Right renal cortex interstitium (tissue), 3 donors: ENCODE measurements at regions not wholly inside any gene's neighbourhood (a gene's known extent, or its start where the extent isn't known, plus 50 kb on each side); places are given as distances from the start of the nearest gene placed in this dataset.

Experiments used
- DNase-seq, 3 donors: peaks; one replicate each; pipeline ENCODE4 v3.0.0-alpha.2; 2013; ENCODE audit warnings: low read depth in 3 of 3, low spot score in 2 of 3

- DNase-seq = no peak
These were observed 53.8 kb upstream of the SGPP1 start for GRCh38 chr14:63781686-63782085.

GRCh38 chr14:63782683-63783389 lies 55.0 kb upstream of the SGPP1 start:
- DNase-seq = no peak

GRCh38 chr14:63788011-63788933 lies 60.4 kb upstream of the SGPP1 start:
- peak in 1 of 3 donors; percentile 21 for DNase-seq

- no peak for DNase-seq
These were observed 59.4 kb upstream of the SYNE2 start for GRCh38 chr14:63793376-63793775.

GRCh38 chr14:63795532-63795931 lies 57.3 kb upstream of the SYNE2 start:
- no peak for DNase-seq

GRCh38 chr14:63800083-63800482 lies 52.7 kb upstream of the SYNE2 start:
- DNase-seq = no peak

- DNase-seq = no peak
These were observed 52.0 kb upstream of the SYNE2 start for GRCh38 chr14:63800651-63801375.
